BJ (cell line): ENCODE measurements at regions not wholly inside any gene's neighbourhood (a gene's known extent, or its start where the extent isn't known, plus 50 kb on each side); places are given as distances from the start of the nearest gene placed in this dataset. TPM values are rescaled to one million over a fixed set of nuclear protein-coding genes. Genes with fewer than 3 reads are reported as not detected.

Source experiments
- CTCF ChIA-PET: fragments of 350-600 bp; formaldehyde crosslinking; extraction: SDS; loops from one replicate; lab custom pipeline; 2021; ENCODE audit warnings: antibody characterized with exemption, inconsistent platforms; lab: Yijun Ruan, JAX
- POLR2A ChIA-PET: fragments of 300-600 bp; sonication (Branson Sonifier 250); formaldehyde crosslinking; extraction: SDS; loops from one replicate; lab custom pipeline; 2021; ENCODE audit warnings: antibody characterized with exemption; lab: Charles Lee
- DNase-seq: peaks from one replicate; pipeline ENCODE4 v3.0.0-alpha.2; 2011; ENCODE audit warnings: low read depth
- H3K27me3 ChIP-seq: 2 replicates; pipeline ENCODE4 v1.6.0; 2011; ENCODE audit warnings: low read length; ENCODE audit not compliant: control insufficient read depth, insufficient read depth
- H3K36me3 ChIP-seq: 2 replicates; pipeline ENCODE4 v1.5.1; 2011; ENCODE audit warnings: low read length; ENCODE audit not compliant: control insufficient read depth, insufficient read depth
- H3K4me3 ChIP-seq: 2 replicates; pipeline ENCODE4 v1.5.1; 2011; ENCODE audit warnings: low read depth, mild to moderate bottlenecking, control low read depth, low read length
- small RNA-seq: library from RNA; depleted of rRNA; stranded (forward); fragments of <200 nt; gene quantifications from one replicate; pipeline ENCODE3, GENCODE V24; 2012; ENCODE audit warnings: low replicate concordance, low read depth; ENCODE audit not compliant: insufficient read length
- TF ChIP-seq, protein P1 (sequence below): IDR thresholded peaks from 2 replicates; pipeline ENCODE4 v1.5.1; 2011; ENCODE audit warnings: low read depth, mild to moderate bottlenecking, control low read depth, inconsistent platforms, low read length, moderate library complexity; ENCODE audit not compliant: insufficient read depth

GRCh38 chr6:137816133-137816579 lies 50.9 kb upstream of the TNFAIP3 start:
- ChIA-PET CTCF (no interaction called here), POLR2A (no interaction called here)
- Histone ChIP-seq H3K4me3 (no peak overlapping the region), H3K27me3 (no peaks in the 10 kb centered on the region), H3K36me3 (no peaks in the 10 kb centered on the region)
- TF ChIP-seq, protein P1, sequence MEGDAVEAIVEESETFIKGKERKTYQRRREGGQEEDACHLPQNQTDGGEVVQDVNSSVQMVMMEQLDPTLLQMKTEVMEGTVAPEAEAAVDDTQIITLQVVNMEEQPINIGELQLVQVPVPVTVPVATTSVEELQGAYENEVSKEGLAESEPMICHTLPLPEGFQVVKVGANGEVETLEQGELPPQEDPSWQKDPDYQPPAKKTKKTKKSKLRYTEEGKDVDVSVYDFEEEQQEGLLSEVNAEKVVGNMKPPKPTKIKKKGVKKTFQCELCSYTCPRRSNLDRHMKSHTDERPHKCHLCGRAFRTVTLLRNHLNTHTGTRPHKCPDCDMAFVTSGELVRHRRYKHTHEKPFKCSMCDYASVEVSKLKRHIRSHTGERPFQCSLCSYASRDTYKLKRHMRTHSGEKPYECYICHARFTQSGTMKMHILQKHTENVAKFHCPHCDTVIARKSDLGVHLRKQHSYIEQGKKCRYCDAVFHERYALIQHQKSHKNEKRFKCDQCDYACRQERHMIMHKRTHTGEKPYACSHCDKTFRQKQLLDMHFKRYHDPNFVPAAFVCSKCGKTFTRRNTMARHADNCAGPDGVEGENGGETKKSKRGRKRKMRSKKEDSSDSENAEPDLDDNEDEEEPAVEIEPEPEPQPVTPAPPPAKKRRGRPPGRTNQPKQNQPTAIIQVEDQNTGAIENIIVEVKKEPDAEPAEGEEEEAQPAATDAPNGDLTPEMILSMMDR = no peak
- DNase-seq = no peak

DNA sequence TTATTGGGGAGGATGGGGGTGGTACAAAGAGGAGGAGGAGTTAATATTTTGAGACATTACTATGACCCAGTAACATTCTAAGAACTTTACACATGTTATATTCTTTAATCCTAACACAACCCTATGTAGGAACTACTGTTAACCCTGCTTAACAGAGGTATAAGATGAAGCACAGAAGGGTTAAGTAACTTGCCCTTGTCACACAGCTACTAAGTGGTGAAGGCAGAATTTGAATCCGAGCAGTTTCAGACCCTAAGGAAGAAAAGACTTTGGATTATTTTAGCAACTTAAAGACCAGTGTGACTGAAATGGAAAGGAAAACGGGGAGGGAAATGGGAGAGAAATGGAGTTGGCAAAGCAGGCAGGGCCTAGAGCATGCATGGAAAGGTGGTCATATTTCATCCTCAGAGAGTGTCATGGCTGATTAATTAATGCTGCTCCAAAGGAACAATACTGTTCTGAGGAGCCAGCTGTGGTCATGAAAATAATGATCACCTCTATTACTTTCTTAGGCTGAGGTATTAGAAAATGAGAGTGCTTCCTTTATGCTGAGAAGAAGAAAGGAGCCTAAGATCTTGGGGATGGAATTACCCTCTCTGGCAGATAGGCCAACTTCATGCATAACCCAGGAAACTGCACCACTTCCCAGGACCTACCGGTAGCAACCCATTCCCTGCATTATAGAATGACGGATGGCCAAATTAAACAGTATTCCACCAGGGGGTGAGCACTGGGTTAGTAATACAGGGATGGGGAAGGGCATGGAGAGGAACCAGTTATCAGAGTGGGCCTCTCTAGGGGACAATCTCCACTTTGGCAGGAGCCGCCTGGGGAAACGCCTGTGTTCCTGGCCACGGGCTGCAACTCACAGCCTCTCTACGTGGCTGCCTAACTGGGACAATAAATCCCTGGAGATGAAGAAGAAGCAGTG lies 50.1 kb upstream of the TNFAIP3 start:
- Histone ChIP-seq H3K27me3 (no peaks in the 10 kb centered on the region), H3K4me3 (no peak overlapping the region), H3K36me3 (no peaks in the 10 kb centered on the region)
- CTCF ChIA-PET = no interaction called here
- TF ChIP-seq, protein P1 = no peak
- POLR2A ChIA-PET = no interaction called here
- DNase-seq = no peak

Small RNA genes lying in the stretch of these regions (small RNA-seq; reads per million reads assigned to genes)
- not detected for gene RF00019
